H1 (cell line): ENCODE measurements at regions not wholly inside any gene's neighbourhood (a gene's known extent, or its start where the extent isn't known, plus 50 kb on each side); places are given as distances from the start of the nearest gene placed in this dataset.

Experiments used
- CREB1 ChIP-seq: IDR thresholded peaks from 2 replicates; pipeline ENCODE4 v1.6.1; 2012; ENCODE audit warnings: inconsistent platforms
- PHF8 ChIP-seq: fragments of 200-600 bp; sonication (generic); conservative IDR thresholded peaks from 2 replicates; pipeline ENCODE4 v1.7.1; 2012; ENCODE audit warnings: low read depth, mild to moderate bottlenecking, inconsistent platforms, low read length, moderate library complexity
- SIRT6 ChIP-seq: IDR thresholded peaks from one replicate; pipeline ENCODE4 v1.7.1; 2012; ENCODE audit warnings: low read length, inconsistent platforms
- TCF12 ChIP-seq: IDR thresholded peaks from 2 replicates; pipeline ENCODE4 v1.6.1; 2011; ENCODE audit warnings: low read depth, mild to moderate bottlenecking, low read length
- TF ChIP-seq, protein P1 (sequence below), 3 experiments: IDR thresholded peaks; 1 replicate in 2 of 3; 2 replicates in 1 of 3; pipeline versions ENCODE4 v1.5.1 to v1.6.1; 2011; ENCODE audit warnings: low read length in 3 of 3, mild to moderate bottlenecking in 3 of 3, inconsistent platforms in 2 of 3, low read depth in 1 of 3, moderate library complexity in 1 of 3; ENCODE audit not compliant: insufficient read depth in 1 of 3; ENCODE audit errors: control extremely low read depth in 1 of 3

- TF ChIP-seq SIRT6 (no peak), CREB1 (no peak), TCF12 (no peak), PHF8 (no peak)
- TF ChIP-seq, protein P1, sequence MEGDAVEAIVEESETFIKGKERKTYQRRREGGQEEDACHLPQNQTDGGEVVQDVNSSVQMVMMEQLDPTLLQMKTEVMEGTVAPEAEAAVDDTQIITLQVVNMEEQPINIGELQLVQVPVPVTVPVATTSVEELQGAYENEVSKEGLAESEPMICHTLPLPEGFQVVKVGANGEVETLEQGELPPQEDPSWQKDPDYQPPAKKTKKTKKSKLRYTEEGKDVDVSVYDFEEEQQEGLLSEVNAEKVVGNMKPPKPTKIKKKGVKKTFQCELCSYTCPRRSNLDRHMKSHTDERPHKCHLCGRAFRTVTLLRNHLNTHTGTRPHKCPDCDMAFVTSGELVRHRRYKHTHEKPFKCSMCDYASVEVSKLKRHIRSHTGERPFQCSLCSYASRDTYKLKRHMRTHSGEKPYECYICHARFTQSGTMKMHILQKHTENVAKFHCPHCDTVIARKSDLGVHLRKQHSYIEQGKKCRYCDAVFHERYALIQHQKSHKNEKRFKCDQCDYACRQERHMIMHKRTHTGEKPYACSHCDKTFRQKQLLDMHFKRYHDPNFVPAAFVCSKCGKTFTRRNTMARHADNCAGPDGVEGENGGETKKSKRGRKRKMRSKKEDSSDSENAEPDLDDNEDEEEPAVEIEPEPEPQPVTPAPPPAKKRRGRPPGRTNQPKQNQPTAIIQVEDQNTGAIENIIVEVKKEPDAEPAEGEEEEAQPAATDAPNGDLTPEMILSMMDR (IDR thresholded peaks at IDR 0.05; ENCODE audit: control extremely low read depth in 1 of 3, insufficient read depth in 1 of 3, low read depth in 1 of 3, low read length in 3 of 3): no peak
Measured at GRCh38 chr2:212592695-212593094, 54.1 kb upstream of the ERBB4 start.
